ENCODE measurements at regions not wholly inside any gene's neighbourhood (a gene's known extent, or its start where the extent isn't known, plus 50 kb on each side); places are given as distances from the start of the nearest gene placed in this dataset.
"Not testable (repeated sequence)": the region's sequence is repeated elsewhere in the genome, so short reads cannot be mapped to it uniquely, and the experiment has no call there.

GRCh38 chr5:163569284-163569683 is 63.9 kb downstream of the MAT2B start:
- peak; percentile 48 for DNase-seq

GRCh38 chr5:163571744-163572143 is 66.3 kb downstream of the MAT2B start:
- peak; percentile 96 for DNase-seq

GRCh38 chr5:163574472-163575440 is 69.3 kb downstream of the MAT2B start:
- no peak for DNase-seq

GRCh38 chr5:163578652-163579051 is 73.2 kb downstream of the MAT2B start:
- no peak for DNase-seq

- DNase-seq: no peak
Measured at GRCh38 chr5:163579729-163580128, 74.3 kb downstream of the MAT2B start.

- no peak for DNase-seq
Measured at GRCh38 chr5:163580516-163580915, 75.1 kb downstream of the MAT2B start.

GRCh38 chr5:163583491-163584153 is 78.2 kb downstream of the MAT2B start:
- DNase-seq: not testable (repeated sequence)

- DNase-seq: peak; percentile 88
Measured at GRCh38 chr5:163585206-163585605, 79.8 kb downstream of the MAT2B start.

- peak; percentile 51 for DNase-seq
Measured at GRCh38 chr5:163586531-163586956, 81.1 kb downstream of the MAT2B start.

- DNase-seq: no peak
Measured at GRCh38 chr5:163594951-163595350, 89.5 kb downstream of the MAT2B start.

GRCh38 chr5:163595932-163596607 is 90.7 kb downstream of the MAT2B start:
- DNase-seq: no peak

GRCh38 chr5:163596608-163597315 is 91.3 kb downstream of the MAT2B start:
- DNase-seq: no peak

- no peak for DNase-seq
Measured at GRCh38 chr5:163604013-163604412, 98.6 kb downstream of the MAT2B start.

GRCh38 chr5:163607256-163607655 is 101.8 kb downstream of the MAT2B start:
- no peak for DNase-seq

- DNase-seq: no peak
Measured at GRCh38 chr5:163608621-163609020, 103.2 kb downstream of the MAT2B start.

GRCh38 chr5:163609910-163610309 is 104.5 kb downstream of the MAT2B start:
- no peak for DNase-seq

- DNase-seq: no peak
Measured at GRCh38 chr5:163612358-163613149, 107.1 kb downstream of the MAT2B start.

GRCh38 chr5:163613150-163613442 is 107.7 kb downstream of the MAT2B start:
- DNase-seq: no peak

GRCh38 chr5:163614787-163615186 is 109.4 kb downstream of the MAT2B start:
- DNase-seq: peak; percentile 41

GRCh38 chr5:163619273-163619934 is 114.0 kb downstream of the MAT2B start:
- no peak for DNase-seq

GRCh38 chr5:163619951-163620350 is 114.5 kb downstream of the MAT2B start:
- DNase-seq: no peak

- DNase-seq: no peak
Measured at GRCh38 chr5:163622799-163623198, 117.4 kb downstream of the MAT2B start.

Data from fibroblast of skin of right biceps (primary cell).